Kidney (tissue), 13 donors: ENCODE measurements at regions not wholly inside any gene's neighbourhood (a gene's known extent, or its start where the extent isn't known, plus 50 kb on each side); places are given as distances from the start of the nearest gene placed in this dataset.

ENCODE experiments used
- DNase-seq, 5 donors: peaks; one replicate each; pipeline ENCODE4 v3.0.0-alpha.2; 2013 to 2020
- FAIRE-seq: peaks from 2 replicates; lab custom pipeline; 2012; peaks lifted over from hg19 to GRCh38; lab: Jason Lieb, UNC
- H3K27ac ChIP-seq, 2 donors: one replicate each; pipeline ENCODE4 v1.7.0; 2013; ENCODE audit warnings: low read depth in 2 of 2, low read length in 2 of 2, inconsistent platforms in 1 of 2
- H3K27me3 ChIP-seq: one replicate; pipeline ENCODE4 v1.7.1; 2013; ENCODE audit warnings: low read length, inconsistent platforms; ENCODE audit not compliant: control insufficient read depth, insufficient read depth
- H3K36me3 ChIP-seq, 3 donors: one replicate each; pipeline versions ENCODE4 v1.7.0 to v1.7.1; 2013; ENCODE audit warnings: low read length in 3 of 3, control low read depth in 1 of 3, inconsistent platforms in 1 of 3; ENCODE audit not compliant: insufficient read depth in 3 of 3, control insufficient read depth in 2 of 3
- H3K4me1 ChIP-seq, 3 donors: one replicate each; pipeline versions ENCODE4 v1.7.0 to v1.7.1; 2013; ENCODE audit warnings: low read length in 3 of 3, inconsistent platforms in 1 of 3, low read depth in 1 of 3; ENCODE audit not compliant: control insufficient read depth in 2 of 3, insufficient read depth in 2 of 3
- H3K4me3 ChIP-seq, 3 donors: one replicate each; pipeline versions ENCODE4 v1.7.0 to v1.8.1; 2013; ENCODE audit warnings: low read length in 3 of 3, control low read depth in 1 of 3, inconsistent platforms in 1 of 3
- H3K9ac ChIP-seq, 3 donors: one replicate each; pipeline versions ENCODE4 v1.7.0 to v1.7.1; 2013; ENCODE audit warnings: low read length in 3 of 3, control low read depth in 1 of 3, inconsistent platforms in 1 of 3
- H3K9me3 ChIP-seq, 3 donors: one replicate each; pipeline versions ENCODE4 v1.7.0 to v1.7.1; 2013; ENCODE audit warnings: low read length in 3 of 3, control low read depth in 1 of 3, inconsistent platforms in 1 of 3; ENCODE audit not compliant: control insufficient read depth in 2 of 3, insufficient read depth in 1 of 3
- CTCF ChIP-seq: IDR thresholded peaks from 3 replicates; pipeline ENCODE4 v1.5.1; 2012; ENCODE audit warnings: mild to moderate bottlenecking, moderate library complexity, borderline replicate concordance; ENCODE audit not compliant: insufficient read depth; ENCODE audit errors: extremely low read depth
- intact Hi-C: fragments of 100-400 bp; cut with DNase I; formaldehyde crosslinking; loops from one replicate; pipeline ENCODE4 v1.11.1; 2022
- donor health status: control.
- donor health status: control.
- donor health status: control.
- donor health status: control.
- donor health status: control.
- donor health status: DM: yes; HTN: yes; CAD: no.
- donor health status: Normal renal cell carcinoma (clear cell type).

- Histone ChIP-seq H3K9ac (no peak overlapping the region), H3K4me1 (no peaks in the 10 kb centered on the region), H3K9me3 (no peaks in the 10 kb centered on the region), H3K4me3 (no peak overlapping the region), H3K27me3 (no peaks in the 10 kb centered on the region), H3K36me3 (no peaks in the 10 kb centered on the region), H3K27ac (no peak overlapping the region)
- intact Hi-C loops: no loop called here
- no peak for DNase-seq
- no peak for FAIRE-seq
- TF ChIP-seq CTCF: no peak
Measured at GRCh38 chrX:45840411-45840950, 639.8 kb upstream of the DIPK2B start.

GRCh38 chrX:45830343-45830742, 629.7 kb upstream of the DIPK2B start:
- Histone ChIP-seq H3K9ac (no peak overlapping the region), H3K4me1 (no peaks in the 10 kb centered on the region), H3K4me3 (no peak overlapping the region), H3K27me3 (no peaks in the 10 kb centered on the region), H3K9me3 (no peaks in the 10 kb centered on the region), H3K36me3 (no peaks in the 10 kb centered on the region), H3K27ac (no peak overlapping the region)
- no peak for DNase-seq
- TF ChIP-seq CTCF: no peak
- intact Hi-C loops: no loop called here
- no peak for FAIRE-seq

GRCh38 chrX:45824471-45824870, 623.8 kb upstream of the DIPK2B start:
- no peaks in the 10 kb centered on the region for H3K36me3 ChIP-seq

More at GRCh38 chrX:45824471-45824870, 623.8 kb upstream of the DIPK2B start:
- no peak overlapping the region for H3K4me3 ChIP-seq
- no peaks in the 10 kb centered on the region for H3K4me1 ChIP-seq
- H3K9me3 ChIP-seq: no peaks in the 10 kb centered on the region
- peak; percentile 12 for TF ChIP-seq CTCF
- FAIRE-seq (no peak), DNase-seq (peak in 1 of 5 donors; percentile 13)
- no peak overlapping the region for H3K9ac ChIP-seq
- H3K27me3 ChIP-seq: no peaks in the 10 kb centered on the region
- H3K27ac ChIP-seq: no peak overlapping the region
- intact Hi-C loops: no loop called here
